ENCODE measurements at regions not wholly inside any gene's neighbourhood (a gene's known extent, or its start where the extent isn't known, plus 50 kb on each side); places are given as distances from the start of the nearest gene placed in this dataset.

DNA sequence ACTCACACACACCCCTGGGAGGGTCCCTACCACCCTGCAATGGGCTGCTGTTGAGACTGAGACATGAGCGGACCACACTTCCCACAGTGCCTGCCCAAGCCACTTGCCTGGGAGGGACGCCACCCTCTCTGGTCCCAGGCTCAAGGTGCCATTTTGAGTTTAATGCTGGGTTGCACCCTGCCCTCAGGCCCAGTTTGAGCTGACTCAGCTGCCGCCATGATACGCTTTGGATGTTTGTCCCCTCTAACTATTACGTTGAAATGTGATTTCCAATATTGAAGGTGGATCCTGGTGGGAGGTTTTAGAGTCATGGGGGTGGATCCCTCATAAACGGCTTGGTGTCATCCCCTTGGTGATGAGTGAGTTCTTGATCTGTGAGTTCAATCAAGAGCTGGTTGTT is 76.4 kb upstream of the DYNC1I2 start:
- H2BK20ac ChIP-seq (ENCODE audit: low read length), result no peak overlapping the region
- no peak overlapping the region for H4K5ac ChIP-seq (ENCODE audit: insufficient read length, low read depth, low read length)
- no peak overlapping the region for H3K9ac ChIP-seq (replicated peaks in 1 of 4; ENCODE audit: extremely low read depth in 1 of 4, low read depth in 3 of 4, low read length in 3 of 4)
- no peak overlapping the region for H2BK12ac ChIP-seq (ENCODE audit: low read depth, low read length)
- no peak overlapping the region for H3K4me2 ChIP-seq (ENCODE audit: insufficient read depth in 1 of 2, low read depth in 2 of 2, low read length in 2 of 2)
- TF ChIP-seq CTBP2 (IDR thresholded peaks at IDR 0.05; ENCODE audit: borderline replicate concordance, insufficient read depth, insufficient read length, low read length) (no peak), SP2 (IDR thresholded peaks at IDR 0.05; ENCODE audit: low read length) (no peak), SIX5 (IDR thresholded peaks at IDR 0.05; ENCODE audit: low read depth, low read length) (no peak), CHD1 (IDR thresholded peaks at IDR 0.05; ENCODE audit: low read depth, low read length) (no peak), YY1 (IDR thresholded peaks at IDR 0.05; ENCODE audit: low read depth, low read length) (no peak), CREB1 (IDR thresholded peaks at IDR 0.05) (no peak), CBX8 (IDR thresholded peaks at IDR 0.05; ENCODE audit: borderline replicate concordance, low read depth, low read length) (no peak), BACH1 (IDR thresholded peaks at IDR 0.05; ENCODE audit: low read length) (no peak), TAF1 (IDR thresholded peaks at IDR 0.05; ENCODE audit: low read depth, low read length) (no peak), KDM4A (IDR thresholded peaks at IDR 0.05; ENCODE audit: low read depth, low read length, severe bottlenecking) (no peak)
- TF ChIP-seq, protein P1, sequence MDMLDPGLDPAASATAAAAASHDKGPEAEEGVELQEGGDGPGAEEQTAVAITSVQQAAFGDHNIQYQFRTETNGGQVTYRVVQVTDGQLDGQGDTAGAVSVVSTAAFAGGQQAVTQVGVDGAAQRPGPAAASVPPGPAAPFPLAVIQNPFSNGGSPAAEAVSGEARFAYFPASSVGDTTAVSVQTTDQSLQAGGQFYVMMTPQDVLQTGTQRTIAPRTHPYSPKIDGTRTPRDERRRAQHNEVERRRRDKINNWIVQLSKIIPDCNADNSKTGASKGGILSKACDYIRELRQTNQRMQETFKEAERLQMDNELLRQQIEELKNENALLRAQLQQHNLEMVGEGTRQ (IDR thresholded peaks at IDR 0.05; ENCODE audit: low read length), result no peak
- TF ChIP-seq, protein P2, sequence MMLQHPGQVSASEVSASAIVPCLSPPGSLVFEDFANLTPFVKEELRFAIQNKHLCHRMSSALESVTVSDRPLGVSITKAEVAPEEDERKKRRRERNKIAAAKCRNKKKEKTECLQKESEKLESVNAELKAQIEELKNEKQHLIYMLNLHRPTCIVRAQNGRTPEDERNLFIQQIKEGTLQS (IDR thresholded peaks at IDR 0.05; ENCODE audit: insufficient read depth, low read depth, low read length), result no peak
- no peak overlapping the region for H2BK120ac ChIP-seq (replicated peaks; ENCODE audit: low read depth, low read length)
- no peak overlapping the region for H3K23ac ChIP-seq (ENCODE audit: insufficient read length)
- POLR2A ChIA-PET (ENCODE audit: partially characterized antibody), result interaction anchor here (0.6 kb wide), 1 partner anchor 798 kb away, joined by 3 read pairs; no protein-coding TSS in a partner anchor
- H3K27ac ChIP-seq (ENCODE audit: low read depth, low read length), result no peak overlapping the region
- no peak overlapping the region for H2BK5ac ChIP-seq (ENCODE audit: low read depth, low read length)
- H3K79me2 ChIP-seq (ENCODE audit: control insufficient read depth in 1 of 2, insufficient read depth in 2 of 2, low read length in 2 of 2), result no peaks in the 10 kb centered on the region
- H3K9me3 ChIP-seq (ENCODE audit: insufficient read depth in 2 of 2, low read depth in 1 of 2, low read length in 1 of 2), result peaks cover 0 to 5% of the 10 kb centered on the region in 2 experiments; a peak in 1 of 4 replicates
- no peak overlapping the region for H4K8ac ChIP-seq (ENCODE audit: extremely low read depth, insufficient read depth, low read length)
- H3K4me1 ChIP-seq (replicated peaks in 1 of 4; ENCODE audit: control insufficient read depth in 3 of 4, insufficient read depth in 4 of 4, low read length in 3 of 4), result no peaks in the 10 kb centered on the region
- H2AK5ac ChIP-seq (ENCODE audit: low read depth, low read length), result no peak overlapping the region
- H3K4me3 ChIP-seq (ENCODE audit: extremely low read depth in 1 of 4, insufficient read depth in 2 of 4, low read depth in 3 of 4, low read length in 4 of 4), result no peak overlapping the region
- H2AFZ ChIP-seq (ENCODE audit: low read length), result no peak overlapping the region
- H2BK15ac ChIP-seq (ENCODE audit: low read length), result no peak overlapping the region
- no peak overlapping the region for H3K4ac ChIP-seq (replicated peaks; ENCODE audit: insufficient read length, low read depth, low read length)
- H3K79me1 ChIP-seq (ENCODE audit: low read depth, low read length), result no peaks in the 10 kb centered on the region
- H3K56ac ChIP-seq (replicated peaks; ENCODE audit: insufficient read length, low read depth, low read length), result no peak overlapping the region
- FAIRE-seq, result no peak
- 88% methylated on average over 6 of the region's 6 CpGs; no CpG with 5 or more reads in 1 of the 2 experiments for WGBS, 2 experiments (ENCODE audit: extremely low coverage in 1 of 2, insufficient coverage in 1 of 2, insufficient read length in 1 of 2, insufficient replicate concordance in 2 of 2, low coverage in 1 of 2, low lambda C conversion rate in 2 of 2, missing lambda C conversion rate in 1 of 2)
- no peak overlapping the region for H4K91ac ChIP-seq (replicated peaks; ENCODE audit: insufficient read length, low read length)
- no peaks in the 10 kb centered on the region for H3K36me3 ChIP-seq (ENCODE audit: control insufficient read depth in 2 of 4, insufficient read depth in 4 of 4, low read length in 3 of 4)
- CTCF ChIA-PET (ENCODE audit: partially characterized antibody), result interaction anchor here (1.4 to 1.9 kb wide), 3 partner anchors 10 to 14 kb away, joined by 4 to 6 read pairs (median 5); no protein-coding TSS in a partner anchor
- H3K23me2 ChIP-seq (ENCODE audit: low read depth, low read length), result no peaks in the 10 kb centered on the region
- H3K18ac ChIP-seq (ENCODE audit: extremely low read depth, low read length), result no peak overlapping the region
- no peak for DNase-seq (ENCODE audit: low read depth in 1 of 2, low spot score in 2 of 2)
- H3K27me3 ChIP-seq (replicated peaks in 1 of 4; ENCODE audit: control insufficient read depth in 3 of 4, extremely low read depth in 1 of 4, insufficient read depth in 3 of 4, low read length in 3 of 4), result no peaks in the 10 kb centered on the region
- H3K14ac ChIP-seq (ENCODE audit: insufficient read length), result no peak overlapping the region
- H4K20me1 ChIP-seq (replicated peaks in 1 of 2; ENCODE audit: control insufficient read depth in 1 of 2, insufficient read depth in 2 of 2, low read length in 2 of 2), result no peaks in the 10 kb centered on the region

Measured in H1 (cell line).